ENCODE measurements at regions not wholly inside any gene's neighbourhood (a gene's known extent, or its start where the extent isn't known, plus 50 kb on each side); places are given as distances from the start of the nearest gene placed in this dataset.

DNA sequence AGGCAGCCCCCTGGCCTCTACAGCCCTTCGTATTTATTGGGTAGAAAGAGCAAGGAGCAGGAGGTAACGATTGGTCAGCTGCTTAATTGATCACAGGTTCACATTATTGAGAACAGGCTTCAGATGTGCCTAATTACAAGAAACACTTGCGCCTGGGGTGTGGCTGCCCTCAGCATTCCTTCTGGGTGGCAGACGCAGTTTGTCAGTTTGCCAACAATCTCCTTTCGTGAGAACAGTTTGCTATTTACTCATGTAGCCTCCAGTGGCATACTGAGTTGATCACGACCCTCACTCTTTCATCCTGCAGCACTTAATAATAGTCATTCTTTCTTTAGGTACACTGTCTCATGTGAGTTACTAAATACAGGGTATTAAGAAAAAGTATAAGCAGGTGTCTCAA, 985.6 kb downstream of the SLITRK5 start:
- peaks cover 3% of the 10 kb centered on the region for H3K9me3 Mint-ChIP-seq
- H3K27ac ChIP-seq: no peak overlapping the region
- no peaks in the 10 kb centered on the region for H3K36me3 ChIP-seq
- TF ChIP-seq EZH2phosphoT487 (IDR thresholded peaks at IDR 0.05) (no peak), EZH2 (IDR thresholded peaks at IDR 0.05) (no peak)
- TF ChIP-seq, protein P1, sequence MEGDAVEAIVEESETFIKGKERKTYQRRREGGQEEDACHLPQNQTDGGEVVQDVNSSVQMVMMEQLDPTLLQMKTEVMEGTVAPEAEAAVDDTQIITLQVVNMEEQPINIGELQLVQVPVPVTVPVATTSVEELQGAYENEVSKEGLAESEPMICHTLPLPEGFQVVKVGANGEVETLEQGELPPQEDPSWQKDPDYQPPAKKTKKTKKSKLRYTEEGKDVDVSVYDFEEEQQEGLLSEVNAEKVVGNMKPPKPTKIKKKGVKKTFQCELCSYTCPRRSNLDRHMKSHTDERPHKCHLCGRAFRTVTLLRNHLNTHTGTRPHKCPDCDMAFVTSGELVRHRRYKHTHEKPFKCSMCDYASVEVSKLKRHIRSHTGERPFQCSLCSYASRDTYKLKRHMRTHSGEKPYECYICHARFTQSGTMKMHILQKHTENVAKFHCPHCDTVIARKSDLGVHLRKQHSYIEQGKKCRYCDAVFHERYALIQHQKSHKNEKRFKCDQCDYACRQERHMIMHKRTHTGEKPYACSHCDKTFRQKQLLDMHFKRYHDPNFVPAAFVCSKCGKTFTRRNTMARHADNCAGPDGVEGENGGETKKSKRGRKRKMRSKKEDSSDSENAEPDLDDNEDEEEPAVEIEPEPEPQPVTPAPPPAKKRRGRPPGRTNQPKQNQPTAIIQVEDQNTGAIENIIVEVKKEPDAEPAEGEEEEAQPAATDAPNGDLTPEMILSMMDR (IDR thresholded peaks at IDR 0.05): no peak
- no peaks in the 10 kb centered on the region for H3K9me3 ChIP-seq (ENCODE audit: low read depth)
- no peaks in the 10 kb centered on the region for H3K36me3 Mint-ChIP-seq
- H3K79me2 ChIP-seq (ENCODE audit: low read depth): no peaks in the 10 kb centered on the region
- no peaks in the 10 kb centered on the region for H3K4me1 Mint-ChIP-seq
- H3K27ac Mint-ChIP-seq: no peak overlapping the region
- no peaks in the 10 kb centered on the region for H3K27me3 ChIP-seq
- no peaks in the 10 kb centered on the region for H3F3A ChIP-seq (ENCODE audit: low read depth)
- no peak for DNase-seq (ENCODE audit: low spot score)
- H3K4me1 ChIP-seq: no peaks in the 10 kb centered on the region
- no peak overlapping the region for H3K4me3 Mint-ChIP-seq
- H3K9ac ChIP-seq: no peak overlapping the region
- no peaks in the 10 kb centered on the region for H4K20me1 ChIP-seq (ENCODE audit: low read depth)
- no peak overlapping the region for H3K4me2 ChIP-seq
- H2AFZ ChIP-seq (replicated peaks): no peak overlapping the region
- no peak overlapping the region for H3K4me3 ChIP-seq
- H3K27me3 Mint-ChIP-seq (ENCODE audit: insufficient read depth, low read depth): no peaks in the 10 kb centered on the region

DNA sequence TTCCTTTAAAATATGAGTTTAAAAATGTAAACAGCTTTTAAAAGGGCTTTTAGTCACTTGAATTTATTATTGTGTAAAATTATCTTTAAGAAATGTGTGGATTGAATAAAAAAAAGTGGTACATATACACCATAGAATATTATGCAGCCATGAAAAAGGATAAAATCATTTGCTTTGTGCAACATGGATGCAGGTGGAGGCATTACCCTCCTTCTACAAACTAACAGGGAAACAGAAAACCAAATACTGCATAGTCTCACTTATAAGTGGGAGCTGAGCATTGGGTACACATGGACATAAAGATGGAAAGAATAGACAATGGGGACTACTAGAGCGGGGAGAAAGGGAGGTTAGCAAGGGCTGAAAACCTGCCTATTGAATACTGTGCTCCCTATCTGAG, 999.3 kb downstream of the SLITRK5 start:
- H3K4me3 Mint-ChIP-seq: no peak overlapping the region
- H3K4me3 ChIP-seq: no peak overlapping the region
- H3K27ac Mint-ChIP-seq: no peak overlapping the region
- H3K79me2 ChIP-seq (ENCODE audit: low read depth): no peaks in the 10 kb centered on the region
- no peak for DNase-seq (ENCODE audit: low spot score)
- no peaks in the 10 kb centered on the region for H3F3A ChIP-seq (ENCODE audit: low read depth)
- no peak overlapping the region for H2AFZ ChIP-seq (replicated peaks)
- H3K4me2 ChIP-seq: no peak overlapping the region
- H3K27ac ChIP-seq: no peak overlapping the region
- H3K36me3 Mint-ChIP-seq: no peaks in the 10 kb centered on the region
- H3K27me3 ChIP-seq: no peaks in the 10 kb centered on the region
- no peaks in the 10 kb centered on the region for H4K20me1 ChIP-seq (ENCODE audit: low read depth)
- H3K27me3 Mint-ChIP-seq (ENCODE audit: insufficient read depth, low read depth): no peaks in the 10 kb centered on the region
- H3K9ac ChIP-seq: no peak overlapping the region
- no peak for TF ChIP-seq EZH2phosphoT487 (IDR thresholded peaks at IDR 0.05)
- TF ChIP-seq EZH2 (IDR thresholded peaks at IDR 0.05): no peak
- TF ChIP-seq, protein P1 (IDR thresholded peaks at IDR 0.05): no peak
- H3K9me3 ChIP-seq (ENCODE audit: low read depth): no peaks in the 10 kb centered on the region
- no peaks in the 10 kb centered on the region for H3K4me1 ChIP-seq
- no peaks in the 10 kb centered on the region for H3K9me3 Mint-ChIP-seq
- H3K4me1 Mint-ChIP-seq: no peaks in the 10 kb centered on the region
- H3K36me3 ChIP-seq: no peaks in the 10 kb centered on the region

DNA sequence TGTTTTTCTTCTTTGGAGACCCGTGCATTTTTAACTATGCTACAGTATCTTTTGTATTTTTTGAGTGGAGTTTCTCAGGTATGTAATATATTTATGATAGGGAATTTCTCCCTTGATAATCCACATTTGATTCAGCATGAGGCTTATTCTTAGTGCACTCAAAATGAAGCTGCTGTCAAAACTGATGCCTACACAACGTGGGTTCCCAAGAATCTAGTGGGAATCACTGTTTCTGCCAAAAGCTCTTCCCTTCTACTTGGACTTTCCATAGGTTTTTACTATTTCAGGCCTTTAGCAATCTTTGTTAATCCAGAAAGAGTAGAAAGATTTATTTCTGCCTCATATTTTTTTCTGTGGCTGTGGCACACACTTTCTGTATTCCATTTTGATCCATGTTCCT, 1003.7 kb downstream of the SLITRK5 start:
- no peaks in the 10 kb centered on the region for H3K9me3 ChIP-seq (ENCODE audit: low read depth)
- no peak for TF ChIP-seq EZH2 (IDR thresholded peaks at IDR 0.05)
- TF ChIP-seq, protein P1 (IDR thresholded peaks at IDR 0.05): no peak
- TF ChIP-seq EZH2phosphoT487 (IDR thresholded peaks at IDR 0.05): no peak
- H3K9ac ChIP-seq: no peak overlapping the region
- no peaks in the 10 kb centered on the region for H4K20me1 ChIP-seq (ENCODE audit: low read depth)
- Mint-ChIP-seq H3K27me3 (ENCODE audit: insufficient read depth, low read depth) (no peaks in the 10 kb centered on the region), H3K4me1 (no peaks in the 10 kb centered on the region), H3K9me3 (no peaks in the 10 kb centered on the region), H3K27ac (no peak overlapping the region), H3K36me3 (no peaks in the 10 kb centered on the region), H3K4me3 (no peak overlapping the region)
- no peaks in the 10 kb centered on the region for H3K27me3 ChIP-seq
- H3K4me3 ChIP-seq: no peak overlapping the region
- H3K4me1 ChIP-seq: no peaks in the 10 kb centered on the region
- H3F3A ChIP-seq (ENCODE audit: low read depth): no peaks in the 10 kb centered on the region
- H2AFZ ChIP-seq (replicated peaks): no peak overlapping the region
- no peak overlapping the region for H3K27ac ChIP-seq
- H3K79me2 ChIP-seq (ENCODE audit: low read depth): no peaks in the 10 kb centered on the region
- DNase-seq (ENCODE audit: low spot score): no peak
- no peak overlapping the region for H3K4me2 ChIP-seq
- no peaks in the 10 kb centered on the region for H3K36me3 ChIP-seq

Measured in neural progenitor cell (in vitro differentiated cells).